Stimulated activated naive CD8-positive, alpha-beta T cell treated with anti-CD3 and anti-CD28 coated beads, Interleukin-15, amount 100 ng/mL, for 72 hours (primary cell): ENCODE measurements at regions not wholly inside any gene's neighbourhood (a gene's known extent, or its start where the extent isn't known, plus 50 kb on each side); places are given as distances from the start of the nearest gene placed in this dataset.

Experiments used
- ATAC-seq: fragments of 150-1000 bp; cut with Tn5 transposase; 2 replicates; pipeline ENCODE4 v1.10.0; 2021; ENCODE audit warnings: mild to moderate bottlenecking, moderate library complexity
- DNase-seq, 2 donors: peaks; one replicate each; pipeline ENCODE4 v3.0.0; 2021 to 2022
- H3K27ac Mint-ChIP-seq, 2 donors: one replicate each; pipeline ENCODE4 v1.8.0; 2022; ENCODE audit warnings: mild to moderate bottlenecking in 2 of 2, mixed read lengths in 2 of 2, moderate library complexity in 2 of 2
- H3K27me3 Mint-ChIP-seq: one replicate; pipeline ENCODE4 v1.8.0; 2022; ENCODE audit warnings: mixed read lengths
- H3K4me1 Mint-ChIP-seq: one replicate; pipeline ENCODE4 v1.8.0; 2022; ENCODE audit warnings: mild to moderate bottlenecking, mixed read lengths
- H3K4me3 Mint-ChIP-seq, 2 donors: one replicate each; pipeline ENCODE4 v1.8.0; 2022; ENCODE audit warnings: mild to moderate bottlenecking in 2 of 2, mixed read lengths in 2 of 2, moderate library complexity in 1 of 2
- H3K9me3 Mint-ChIP-seq, 2 donors: one replicate each; pipeline ENCODE4 v1.8.0; 2022; ENCODE audit warnings: mixed read lengths in 2 of 2

GRCh38 chr3:25080461-25080860 is 347.6 kb upstream of the RARB start:
- Mint-ChIP-seq H3K4me1 (no peaks in the 10 kb centered on the region), H3K27ac (no peak overlapping the region), H3K27me3 (no peaks in the 10 kb centered on the region), H3K4me3 (no peak overlapping the region), H3K9me3 (no peaks in the 10 kb centered on the region)
- ATAC-seq (no peak), DNase-seq (no peak)

- no peaks in the 10 kb centered on the region for H3K4me1 Mint-ChIP-seq
These were observed 344.0 kb upstream of the RARB start for GRCh38 chr3:25084016-25084415.

GRCh38 chr3:25086721-25087120 is 341.3 kb upstream of the RARB start:
- Mint-ChIP-seq H3K27me3 (no peaks in the 10 kb centered on the region), H3K27ac (no peak overlapping the region), H3K4me3 (no peak overlapping the region), H3K4me1 (no peaks in the 10 kb centered on the region), H3K9me3 (peaks cover 2 to 4% of the 10 kb centered on the region in 2 donors)
- DNase-seq, result no peak
- ATAC-seq, result no peak

More at GRCh38 chr3:25084016-25084415, 344.0 kb upstream of the RARB start:
- no peak for ATAC-seq
- Mint-ChIP-seq H3K27me3 (no peaks in the 10 kb centered on the region), H3K4me3 (no peak overlapping the region), H3K9me3 (no peaks in the 10 kb centered on the region), H3K27ac (no peak overlapping the region)
- DNase-seq, result no peak

- no peak overlapping the region for H3K27ac Mint-ChIP-seq
- peaks cover 4 to 7% of the 10 kb centered on the region in 2 donors for H3K9me3 Mint-ChIP-seq
- no peaks in the 10 kb centered on the region for H3K27me3 Mint-ChIP-seq
- H3K4me1 Mint-ChIP-seq, result no peaks in the 10 kb centered on the region
- ATAC-seq, result no peak
- H3K4me3 Mint-ChIP-seq, result no peak overlapping the region
- no peak for DNase-seq
These were observed 339.8 kb upstream of the RARB start for GRCh38 chr3:25088284-25088683.

- ATAC-seq (no peak), DNase-seq (no peak)
- Mint-ChIP-seq H3K4me3 (no peak overlapping the region), H3K9me3 (peaks cover 4 to 7% of the 10 kb centered on the region in 2 donors), H3K27ac (no peak overlapping the region), H3K27me3 (no peaks in the 10 kb centered on the region), H3K4me1 (no peaks in the 10 kb centered on the region)
These were observed 337.2 kb upstream of the RARB start for GRCh38 chr3:25090698-25091453.

GRCh38 chr3:25091934-25092333 is 336.1 kb upstream of the RARB start:
- Mint-ChIP-seq H3K4me3 (no peak overlapping the region), H3K27ac (no peak overlapping the region), H3K4me1 (no peaks in the 10 kb centered on the region), H3K27me3 (no peaks in the 10 kb centered on the region), H3K9me3 (peaks cover 4 to 7% of the 10 kb centered on the region in 2 donors)
- DNase-seq, result no peak
- ATAC-seq, result no peak

- Mint-ChIP-seq H3K27me3 (no peaks in the 10 kb centered on the region), H3K9me3 (peaks cover 4 to 7% of the 10 kb centered on the region in 2 donors), H3K27ac (no peak overlapping the region), H3K4me1 (no peaks in the 10 kb centered on the region), H3K4me3 (no peak overlapping the region)
- DNase-seq, result no peak
- ATAC-seq, result no peak
These were observed 333.0 kb upstream of the RARB start for GRCh38 chr3:25094932-25095685.

GRCh38 chr3:25096536-25096935 is 331.5 kb upstream of the RARB start:
- no peaks in the 10 kb centered on the region for H3K4me1 Mint-ChIP-seq
- H3K27ac Mint-ChIP-seq, result no peak overlapping the region
- peaks cover 3 to 5% of the 10 kb centered on the region in 2 donors for H3K9me3 Mint-ChIP-seq
- H3K27me3 Mint-ChIP-seq, result no peaks in the 10 kb centered on the region
- DNase-seq (no peak), ATAC-seq (no peak)
- H3K4me3 Mint-ChIP-seq, result no peak overlapping the region

GRCh38 chr3:25097023-25097422 is 331.0 kb upstream of the RARB start:
- ATAC-seq (no peak), DNase-seq (no peak)
- no peak overlapping the region for H3K4me3 Mint-ChIP-seq
- H3K4me1 Mint-ChIP-seq, result no peaks in the 10 kb centered on the region
- H3K27ac Mint-ChIP-seq, result no peak overlapping the region
- H3K9me3 Mint-ChIP-seq, result no peaks in the 10 kb centered on the region
- H3K27me3 Mint-ChIP-seq, result no peaks in the 10 kb centered on the region

GRCh38 chr3:25099666-25100065 is 328.4 kb upstream of the RARB start:
- Mint-ChIP-seq H3K9me3 (peaks cover 0 to 7% of the 10 kb centered on the region in 2 donors), H3K27ac (no peak overlapping the region), H3K4me3 (no peak overlapping the region), H3K4me1 (no peaks in the 10 kb centered on the region), H3K27me3 (no peaks in the 10 kb centered on the region)
- DNase-seq (no peak), ATAC-seq (no peak)

- Mint-ChIP-seq H3K4me3 (no peak overlapping the region), H3K9me3 (peaks cover 0 to 7% of the 10 kb centered on the region in 2 donors), H3K27ac (no peak overlapping the region), H3K27me3 (no peaks in the 10 kb centered on the region), H3K4me1 (no peaks in the 10 kb centered on the region)
- no peak for DNase-seq
- no peak for ATAC-seq
These were observed 324.7 kb upstream of the RARB start for GRCh38 chr3:25103391-25103790.

GRCh38 chr3:25107918-25108617 is 320.0 kb upstream of the RARB start:
- H3K27me3 Mint-ChIP-seq, result no peaks in the 10 kb centered on the region
- peaks cover 0 to 7% of the 10 kb centered on the region in 2 donors for H3K9me3 Mint-ChIP-seq
- no peak overlapping the region for H3K4me3 Mint-ChIP-seq
- H3K4me1 Mint-ChIP-seq, result no peaks in the 10 kb centered on the region
- DNase-seq, result no peak
- no peak overlapping the region for H3K27ac Mint-ChIP-seq
- ATAC-seq, result no peak

GRCh38 chr3:25110642-25111041 is 317.4 kb upstream of the RARB start:
- H3K27me3 Mint-ChIP-seq, result no peaks in the 10 kb centered on the region
- H3K4me1 Mint-ChIP-seq, result no peaks in the 10 kb centered on the region
- no peak overlapping the region for H3K4me3 Mint-ChIP-seq
- H3K27ac Mint-ChIP-seq, result no peak overlapping the region
- ATAC-seq, result no peak
- no peaks in the 10 kb centered on the region for H3K9me3 Mint-ChIP-seq
- no peak for DNase-seq

- Mint-ChIP-seq H3K27ac (no peak overlapping the region), H3K9me3 (peaks cover 0 to 5% of the 10 kb centered on the region in 2 donors), H3K4me3 (no peak overlapping the region), H3K27me3 (no peaks in the 10 kb centered on the region), H3K4me1 (no peaks in the 10 kb centered on the region)
- DNase-seq (no peak), ATAC-seq (no peak)
These were observed 314.2 kb upstream of the RARB start for GRCh38 chr3:25113891-25114290.

GRCh38 chr3:25114532-25114931 is 313.5 kb upstream of the RARB start:
- Mint-ChIP-seq H3K27me3 (no peaks in the 10 kb centered on the region), H3K27ac (no peak overlapping the region), H3K9me3 (peaks cover 0 to 5% of the 10 kb centered on the region in 2 donors), H3K4me3 (no peak overlapping the region), H3K4me1 (no peaks in the 10 kb centered on the region)
- no peak for DNase-seq
- no peak for ATAC-seq
